GM19372 (cell line): ENCODE measurements at regions not wholly inside any gene's neighbourhood (a gene's known extent, or its start where the extent isn't known, plus 50 kb on each side); places are given as distances from the start of the nearest gene placed in this dataset.

Experiments
- ATAC-seq: cut with Tn5 transposase; IDR thresholded peaks from one replicate; pipeline ENCODE4 v1.9.1; 2021; ENCODE audit warnings: mild to moderate bottlenecking, low read depth, moderate library complexity; ENCODE audit not compliant: unreplicated experiment

DNA sequence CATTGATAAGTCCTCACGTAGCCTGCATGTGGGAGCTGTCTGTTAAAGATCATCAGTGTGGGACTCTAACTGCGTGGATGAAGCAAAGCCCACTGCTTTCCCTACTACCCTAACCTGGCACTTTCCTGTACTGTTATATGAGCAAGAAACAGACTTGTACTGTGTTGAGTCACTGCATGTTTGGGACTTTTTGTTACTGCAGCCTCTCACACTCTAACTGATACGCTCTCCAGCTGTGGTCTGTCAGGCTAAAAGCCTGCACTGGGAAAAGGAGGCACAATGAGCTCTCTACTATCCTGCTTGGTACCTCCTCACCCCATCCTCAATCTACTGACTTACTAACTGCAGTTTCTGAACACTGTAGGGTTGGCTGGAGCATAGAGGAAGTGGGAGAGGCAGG, 93.7 kb upstream of the PLET1 start:
- ATAC-seq, result no peak

DNA sequence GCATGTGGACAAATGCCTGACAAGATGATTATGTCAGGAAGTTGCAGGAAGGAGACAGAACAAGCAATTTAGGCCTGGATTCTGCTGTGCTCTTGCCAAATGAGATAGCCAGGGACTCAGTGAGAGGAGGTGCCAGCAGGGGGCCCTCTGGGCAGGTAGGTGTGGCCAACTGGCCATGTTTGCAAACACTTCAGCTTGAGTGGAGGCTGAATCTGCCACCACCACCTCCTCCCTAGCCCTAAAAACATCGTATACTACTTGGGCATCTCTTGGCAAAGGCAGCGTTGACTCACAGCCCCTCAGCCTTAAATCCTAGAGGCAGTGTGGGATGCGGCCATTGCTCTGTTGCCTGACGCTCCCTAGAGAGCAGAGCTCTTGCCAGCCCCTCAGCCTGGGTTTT, 95.1 kb upstream of the PLET1 start:
- ATAC-seq, result no peak

DNA sequence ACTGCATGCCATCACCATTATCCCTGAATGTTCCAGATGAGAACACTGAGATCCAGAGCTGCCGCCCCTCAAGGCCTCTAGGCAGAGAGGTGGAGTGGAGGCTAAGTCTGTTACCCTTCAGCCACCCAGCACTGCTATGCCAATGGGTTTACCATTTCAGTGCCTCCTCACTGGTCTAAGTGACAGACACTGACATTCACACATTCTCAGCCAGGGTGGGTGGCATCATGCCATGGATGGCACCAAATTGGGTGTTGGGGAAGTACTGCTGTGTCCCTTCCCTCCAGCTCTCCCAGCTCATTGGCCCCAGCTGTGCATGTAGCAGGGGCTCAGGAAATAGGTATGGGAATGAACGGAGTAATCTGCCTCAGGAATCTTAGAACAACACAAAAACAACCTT, 96.8 kb upstream of the PLET1 start:
- ATAC-seq, result no peak

DNA sequence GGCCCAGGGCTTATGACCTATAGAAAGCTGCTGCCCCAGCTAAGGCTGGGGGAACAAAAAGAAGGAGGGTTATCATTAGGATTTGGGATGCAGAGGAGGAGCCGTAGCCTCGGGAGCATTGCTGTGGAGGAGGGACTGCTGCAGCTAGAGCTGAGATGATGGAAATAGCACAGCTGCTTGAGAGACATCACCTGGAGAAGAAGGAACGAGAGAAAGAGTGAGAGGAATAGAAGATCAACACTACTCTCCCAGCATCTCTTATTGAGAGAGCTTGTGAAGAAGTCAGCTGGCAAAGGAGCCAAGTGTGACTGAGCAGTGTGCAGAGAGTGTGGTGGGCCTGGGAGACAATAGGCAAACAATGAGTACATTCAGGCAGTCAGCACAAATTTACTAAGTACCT, 100.7 kb upstream of the PLET1 start:
- ATAC-seq, result no peak

DNA sequence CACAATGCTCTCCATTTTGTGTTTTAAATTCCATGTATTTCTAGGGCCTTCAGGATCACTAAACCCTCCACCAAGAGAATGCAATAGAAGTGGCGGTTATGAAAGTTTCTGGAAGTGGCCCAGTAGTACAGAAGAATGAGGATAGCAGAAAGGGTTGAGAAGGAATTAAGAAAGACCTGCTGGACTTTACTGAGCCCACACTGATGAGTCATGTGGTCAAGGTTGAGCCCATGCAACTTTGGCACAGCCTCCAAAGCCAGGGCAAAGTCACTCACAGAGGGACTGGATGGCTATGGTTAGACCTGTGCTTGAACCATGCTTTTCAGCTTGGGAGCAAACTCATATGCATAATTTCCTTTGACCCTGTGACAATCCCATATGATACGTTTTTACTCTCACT, 102.9 kb upstream of the PLET1 start:
- no peak for ATAC-seq

DNA sequence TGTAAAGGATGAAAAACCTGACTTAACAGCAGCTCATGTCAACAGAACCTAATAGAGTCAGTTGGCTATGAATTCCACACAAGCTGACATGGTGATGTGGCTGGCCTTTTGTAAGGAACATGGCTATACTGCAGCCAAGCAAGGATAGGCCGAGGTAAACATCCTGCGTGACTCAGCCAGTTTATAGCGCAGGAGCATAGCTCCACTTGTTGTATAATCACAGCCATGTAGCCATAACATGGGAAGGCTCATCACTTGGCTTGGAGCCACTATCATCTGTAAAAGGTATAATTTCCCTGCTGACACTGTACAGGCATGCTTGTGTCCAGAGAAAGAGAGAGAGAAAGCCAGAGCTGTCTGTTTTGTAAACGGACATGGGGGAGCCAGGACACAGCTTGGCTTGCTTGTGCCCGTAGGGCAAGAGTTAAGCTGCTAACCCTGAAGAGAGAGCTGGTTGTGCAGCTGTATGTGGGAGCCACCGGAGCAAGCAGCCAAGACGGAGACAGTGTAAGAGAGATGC, 104.4 kb upstream of the PLET1 start:
- no peak for ATAC-seq

DNA sequence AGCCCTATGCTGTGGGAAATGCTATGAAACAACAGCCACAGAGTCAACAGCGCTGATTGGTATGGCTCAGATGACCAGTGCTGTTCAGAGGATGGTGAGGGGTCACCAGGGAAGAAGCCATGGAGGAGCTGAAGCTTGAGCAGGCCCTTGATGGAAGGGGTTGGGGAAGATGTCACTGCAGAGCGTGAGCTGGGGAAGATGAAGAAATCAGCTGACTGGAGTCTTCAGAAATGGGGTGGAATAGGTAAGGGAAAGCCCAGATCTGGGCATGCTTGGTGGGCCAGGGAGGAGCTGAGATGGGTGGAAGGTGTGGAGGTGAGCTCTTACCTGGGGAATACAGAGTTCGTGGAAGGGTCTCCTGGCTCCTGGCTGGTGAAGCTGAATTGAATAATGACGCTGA, 105.4 kb upstream of the PLET1 start:
- ATAC-seq, result no peak

DNA sequence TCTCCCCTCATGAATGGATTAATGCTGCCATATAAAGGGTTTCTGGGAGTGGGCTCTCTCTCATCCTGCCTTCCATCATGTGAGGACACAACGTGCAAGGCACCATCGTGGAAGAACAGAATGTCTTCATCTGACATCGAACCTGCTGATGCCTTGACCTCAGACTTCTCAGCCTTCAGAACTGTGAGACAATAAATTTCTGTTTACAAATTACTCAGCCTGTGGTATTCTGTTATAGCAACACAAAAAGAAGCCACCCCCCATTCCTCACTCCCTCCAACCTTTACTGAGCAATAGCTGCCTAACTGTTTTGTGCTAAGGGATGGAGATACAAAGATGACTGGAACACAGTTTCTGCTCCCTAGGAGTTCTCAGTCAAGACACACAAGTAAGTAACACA, 106.1 kb upstream of the PLET1 start:
- ATAC-seq, result no peak

DNA sequence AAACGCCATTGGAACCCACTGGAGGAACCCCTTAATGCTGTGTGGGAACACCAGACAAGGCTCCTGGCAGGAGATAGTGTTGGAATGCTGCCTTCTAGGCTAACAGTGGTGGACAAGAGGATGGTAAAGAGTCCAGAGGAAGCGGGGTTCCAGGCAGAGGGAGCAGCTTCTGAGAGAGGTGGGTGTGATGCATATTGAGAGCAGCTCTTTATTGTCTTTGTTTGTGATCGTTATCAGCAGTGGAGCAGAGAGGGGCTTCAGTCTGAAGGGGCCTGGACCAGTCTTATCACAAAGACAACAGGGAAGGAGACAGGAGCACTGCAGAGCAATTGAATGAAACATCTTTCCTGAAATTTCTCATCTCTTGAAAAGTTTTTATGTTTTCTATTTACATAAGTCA, 106.8 kb upstream of the PLET1 start:
- no peak for ATAC-seq

DNA sequence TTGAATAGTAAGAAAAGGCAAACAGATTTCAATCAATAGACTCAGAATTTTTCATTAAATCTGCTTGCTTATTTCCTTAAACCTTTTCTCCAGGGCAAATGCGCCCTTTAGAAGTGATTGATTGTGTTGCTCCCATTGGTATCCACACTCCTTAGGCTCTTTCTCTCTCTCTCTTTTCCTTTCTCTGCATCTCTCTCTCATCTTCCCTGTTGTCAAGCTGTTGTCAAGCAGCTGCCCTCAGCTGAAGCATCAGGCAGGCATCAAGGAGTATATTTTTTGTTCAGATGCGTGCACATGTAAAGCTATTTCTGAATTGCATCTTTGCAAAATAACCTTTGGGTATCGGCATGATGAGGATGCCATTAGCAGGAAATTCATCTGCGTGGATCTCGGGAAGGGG, 107.2 kb upstream of the PLET1 start:
- ATAC-seq, result no peak

DNA sequence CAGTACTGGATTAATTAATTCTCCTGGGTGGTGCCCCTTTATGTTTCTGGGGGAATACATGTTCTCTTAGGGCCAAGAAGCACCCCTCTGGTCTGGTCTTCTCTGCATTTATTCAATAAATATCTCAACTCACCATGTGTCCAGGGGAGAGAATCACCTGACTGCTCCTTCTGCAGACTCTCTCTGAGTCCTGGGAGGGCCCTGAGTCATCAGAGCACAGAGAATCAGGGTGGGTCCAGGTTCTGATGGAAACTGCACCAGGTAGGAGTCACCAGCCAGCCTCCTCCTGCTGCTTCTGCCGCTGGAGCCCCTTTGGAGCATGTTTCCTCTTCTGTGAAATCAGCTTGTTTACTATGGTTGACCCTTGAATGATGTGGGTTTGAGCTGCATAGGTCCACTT, 107.7 kb upstream of the PLET1 start:
- ATAC-seq, result no peak

DNA sequence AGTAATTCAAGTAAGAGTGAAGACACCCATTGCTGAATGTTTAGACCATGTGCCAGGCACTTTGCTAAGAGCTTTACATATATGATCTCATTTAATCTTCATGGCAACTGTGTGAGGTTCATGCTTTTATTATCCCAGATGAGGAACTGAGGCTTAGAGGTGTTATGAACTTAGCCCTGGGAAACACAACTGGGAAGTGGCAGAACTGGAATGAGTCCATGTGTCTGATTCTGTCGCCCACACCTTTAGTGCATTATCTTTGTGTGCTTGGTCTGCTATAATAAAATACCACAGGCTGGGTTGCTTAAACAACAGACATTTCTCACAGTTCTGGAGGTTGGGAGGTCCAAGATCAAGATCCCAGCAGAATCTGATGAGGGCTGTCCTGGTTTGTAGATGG, 108.7 kb upstream of the PLET1 start:
- ATAC-seq, result no peak

DNA sequence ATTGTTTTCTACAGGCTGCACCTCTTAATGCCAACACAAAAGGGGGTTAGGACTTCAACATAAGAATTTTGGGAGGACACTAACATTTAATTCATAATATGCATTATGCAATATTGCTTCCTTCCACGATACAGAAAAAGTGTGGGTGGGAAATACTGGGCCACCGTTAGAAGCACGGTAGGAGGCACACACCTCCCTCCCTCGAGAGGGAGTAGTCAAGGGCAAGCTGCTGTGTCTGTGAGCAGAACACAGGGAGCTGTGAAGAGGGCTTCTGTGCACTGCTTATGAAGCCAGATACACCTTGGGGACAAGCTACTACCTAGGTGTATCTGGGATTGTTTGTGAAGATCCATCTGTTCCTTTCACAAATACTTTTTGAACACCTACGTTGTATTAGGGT, 109.3 kb upstream of the PLET1 start:
- ATAC-seq, result no peak

DNA sequence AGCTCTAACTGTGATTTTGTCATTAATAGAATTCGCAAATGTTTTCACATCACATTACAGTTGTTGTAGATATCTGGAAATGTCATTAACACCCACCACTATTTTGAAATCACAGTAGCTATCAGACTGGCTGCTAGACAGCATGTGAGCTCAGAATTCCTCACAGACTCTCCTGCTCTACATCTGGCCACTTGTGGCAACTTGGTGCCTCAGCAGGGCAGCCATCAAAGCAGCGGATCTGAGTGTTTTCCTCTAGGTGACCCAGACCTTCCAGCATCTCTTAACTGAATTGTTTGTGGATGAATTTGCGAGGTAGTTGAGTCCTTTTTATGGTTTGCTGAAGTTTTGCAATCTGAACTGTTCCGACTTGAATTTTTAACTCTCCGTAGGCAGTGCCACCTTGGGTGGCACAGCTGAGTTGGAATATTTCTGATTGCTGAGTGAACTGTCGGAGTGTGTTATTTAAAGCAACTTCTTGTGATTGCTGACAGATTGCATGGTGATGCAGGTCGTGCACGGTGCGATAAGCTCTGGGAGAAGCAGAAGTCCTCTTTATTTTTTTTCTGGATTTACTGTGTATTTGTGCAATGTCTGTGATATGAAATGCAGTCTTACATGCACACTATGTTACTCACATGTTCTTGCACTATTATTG, 114.0 kb upstream of the PLET1 start:
- no peak for ATAC-seq

DNA sequence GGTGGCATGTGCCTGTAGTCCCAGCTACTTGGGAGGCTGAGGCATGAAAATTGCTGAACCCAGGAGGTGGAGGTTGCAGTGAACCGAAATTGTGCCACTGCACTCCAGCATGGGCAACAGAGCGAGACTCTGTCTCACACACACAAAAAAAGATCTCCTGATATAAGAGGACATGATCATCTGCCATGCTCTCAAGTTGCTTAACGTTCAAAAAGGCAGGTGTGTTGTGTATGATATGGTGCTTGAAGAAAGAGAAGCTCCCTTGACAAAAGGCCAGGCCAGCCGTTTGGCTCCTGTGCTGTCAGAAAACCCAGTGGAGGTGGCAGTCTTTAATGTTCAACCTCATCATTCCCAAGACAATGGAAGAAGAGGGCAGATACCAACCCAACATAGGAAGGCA, 117.3 kb upstream of the PLET1 start:
- no peak for ATAC-seq

DNA sequence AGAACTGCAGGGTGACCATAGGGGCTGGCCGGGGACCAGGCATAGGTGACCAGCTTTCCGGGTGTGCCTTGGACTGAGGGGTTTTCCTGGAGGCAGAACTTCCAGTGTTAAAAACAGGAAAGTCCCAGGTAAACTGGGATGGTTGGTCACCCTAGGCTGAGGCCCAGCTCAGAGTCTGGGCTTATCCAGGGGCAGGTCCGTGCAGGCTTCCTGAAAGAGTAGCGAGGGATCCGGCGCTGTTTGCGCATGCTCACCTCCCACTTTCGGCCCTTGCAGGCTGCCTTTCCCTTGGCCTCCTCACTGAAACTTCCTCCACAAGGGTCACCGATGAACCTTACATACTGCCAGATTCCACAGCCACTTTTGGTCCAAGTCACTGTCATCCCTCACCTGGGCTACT, 119.8 kb upstream of the PLET1 start:
- no peak for ATAC-seq

DNA sequence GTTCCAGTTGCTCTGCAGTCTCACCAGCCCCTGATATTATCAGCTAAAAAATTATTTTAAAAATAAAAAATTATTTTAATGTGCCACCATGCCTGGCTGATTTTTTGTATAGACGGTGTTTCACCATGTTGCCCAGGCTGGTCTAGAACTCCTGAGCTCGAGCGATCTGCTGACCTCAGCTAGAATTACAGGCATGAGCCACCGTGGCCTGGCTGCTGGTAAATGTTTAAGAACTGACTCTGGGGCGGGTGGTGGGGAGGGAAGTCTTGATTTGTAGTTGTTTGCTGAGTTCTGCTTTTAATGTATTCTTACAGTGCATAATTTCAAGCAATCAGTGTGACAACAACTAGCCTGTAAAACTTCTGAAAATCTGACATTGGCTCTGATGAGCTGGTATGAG, 120.9 kb upstream of the PLET1 start:
- ATAC-seq, result no peak

DNA sequence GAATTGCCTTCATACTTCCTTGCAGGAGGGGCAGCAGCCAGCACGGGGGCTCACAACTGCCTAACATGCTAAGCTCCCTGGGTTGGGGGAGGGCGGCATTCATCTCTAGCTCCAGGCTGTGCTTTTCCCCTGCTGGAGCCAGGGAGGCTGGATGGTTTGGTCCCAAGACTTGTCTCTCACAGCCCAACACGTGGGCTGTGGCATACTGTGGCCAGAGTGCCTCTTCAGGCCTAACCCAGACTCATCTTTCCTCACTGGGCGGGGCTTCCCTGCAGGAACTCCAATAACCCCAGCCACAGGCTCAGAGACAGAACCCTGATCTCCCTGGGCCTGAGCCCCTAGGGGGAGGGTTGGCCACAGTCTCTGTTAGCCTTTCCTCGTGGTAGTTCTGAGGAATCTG, 121.9 kb upstream of the PLET1 start:
- no peak for ATAC-seq

DNA sequence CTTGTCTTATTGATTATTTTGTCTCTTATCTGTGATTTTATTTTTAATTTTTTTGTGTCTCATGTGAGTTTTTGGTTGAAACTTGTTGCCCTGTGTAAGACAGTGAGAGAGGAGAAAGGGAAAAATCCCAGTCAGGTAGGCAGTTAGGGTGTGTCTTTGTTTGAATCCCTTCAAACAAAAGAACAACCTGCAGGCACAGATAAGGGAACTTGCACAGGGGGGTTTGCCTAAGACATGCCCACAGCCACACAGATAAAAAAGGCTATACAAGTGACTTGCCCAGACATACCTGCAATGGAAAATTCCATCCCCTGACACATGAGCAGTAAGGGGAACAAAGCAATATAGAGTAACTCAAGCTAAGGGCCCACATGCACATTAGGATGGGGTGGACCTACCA, 127.8 kb upstream of the PLET1 start:
- ATAC-seq, result no peak

DNA sequence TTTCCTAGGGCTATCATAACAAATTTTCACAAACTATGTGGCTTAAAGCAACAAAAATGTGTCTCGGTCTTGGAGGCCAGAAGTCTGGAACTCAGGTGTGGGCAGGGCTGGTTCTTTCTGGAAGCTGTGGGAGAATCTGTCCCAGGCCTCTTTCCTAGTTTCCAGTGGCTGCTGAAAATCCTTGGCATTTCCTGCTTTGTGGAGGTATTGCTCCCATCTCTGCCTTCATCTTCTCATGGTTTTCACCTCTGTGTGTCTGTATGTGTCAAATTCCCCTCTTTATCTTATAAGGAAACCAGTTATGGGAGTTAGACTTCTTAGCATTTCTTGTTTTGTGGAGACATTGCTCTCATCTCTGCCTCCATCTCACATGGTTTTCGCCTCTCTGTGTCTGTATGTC, 130.4 kb upstream of the PLET1 start:
- no peak for ATAC-seq

DNA sequence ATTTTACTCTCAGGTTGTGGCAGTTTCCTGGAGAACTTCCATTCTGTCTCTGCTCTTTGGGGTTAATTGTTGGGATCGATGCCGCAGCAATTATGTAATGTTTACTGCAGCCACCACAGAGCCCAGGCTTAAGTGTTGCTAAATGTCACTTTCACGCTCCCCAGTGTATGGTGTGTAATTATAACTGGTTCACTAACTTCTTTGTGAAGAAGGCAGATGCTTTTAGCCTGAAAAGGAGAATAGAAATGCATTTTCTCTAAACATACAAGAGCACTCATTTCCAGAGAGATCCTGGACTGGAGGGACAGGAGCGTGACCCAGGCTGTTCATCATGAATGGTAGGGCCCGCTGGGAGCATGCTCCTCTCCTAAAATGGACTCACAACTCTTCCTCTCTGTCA, 132.2 kb upstream of the PLET1 start:
- no peak for ATAC-seq

DNA sequence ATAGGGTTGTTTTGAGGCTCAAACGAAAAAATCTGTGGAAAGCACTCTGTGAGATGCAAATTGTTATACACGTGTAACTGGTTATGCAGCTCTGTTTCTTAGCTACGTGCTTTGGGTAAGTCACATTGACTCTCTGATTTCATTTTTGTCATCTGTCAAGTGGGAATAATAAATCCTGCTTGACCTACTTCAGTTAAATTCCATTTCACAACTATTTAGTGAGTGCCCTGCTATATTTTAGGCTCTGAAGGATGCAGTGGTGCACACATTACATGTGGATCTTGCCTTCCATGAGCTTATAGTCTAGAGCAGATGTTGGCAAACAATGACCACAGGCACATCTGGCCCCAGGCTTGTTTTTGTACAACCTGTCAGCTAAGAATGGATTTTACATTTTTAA, 133.6 kb upstream of the PLET1 start:
- ATAC-seq, result no peak

DNA sequence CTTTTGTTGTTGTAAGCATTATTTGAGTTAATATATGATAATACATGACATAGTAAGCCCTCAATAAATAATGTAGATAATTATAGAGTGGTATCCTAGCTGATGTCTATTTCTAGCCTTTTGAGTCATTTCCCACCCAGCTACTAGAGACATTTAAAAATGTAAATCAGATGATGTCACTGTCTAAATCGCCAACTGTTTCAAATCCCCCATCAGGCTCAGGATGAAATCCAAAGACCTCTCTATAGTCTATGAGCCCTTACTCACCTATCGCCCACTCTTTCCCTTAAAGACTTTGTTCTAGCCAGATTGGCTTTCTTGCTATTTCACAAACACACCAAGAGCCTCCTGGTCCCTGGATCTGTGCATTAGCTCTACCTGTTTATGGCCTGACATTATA, 135.4 kb upstream of the PLET1 start:
- ATAC-seq, result no peak
